PC-3 (cell line): ENCODE measurements at regions not wholly inside any gene's neighbourhood (a gene's known extent, or its start where the extent isn't known, plus 50 kb on each side); places are given as distances from the start of the nearest gene placed in this dataset.

Experiments used
- EZH2phosphoT487 ChIP-seq: fragments of 300-600 bp; sonication (generic); IDR thresholded peaks from 2 replicates; pipeline ENCODE4 v1.6.1; 2018; ENCODE audit warnings: mild to moderate bottlenecking, antibody characterized with exemption, low read length, borderline replicate concordance
- TF ChIP-seq, protein P1 (sequence below): fragments of 300-600 bp; sonication (generic); conservative IDR thresholded peaks from 2 replicates; pipeline ENCODE4 v1.5.1; 2017; ENCODE audit warnings: antibody characterized with exemption, low read depth, mild to moderate bottlenecking, low read length

DNA sequence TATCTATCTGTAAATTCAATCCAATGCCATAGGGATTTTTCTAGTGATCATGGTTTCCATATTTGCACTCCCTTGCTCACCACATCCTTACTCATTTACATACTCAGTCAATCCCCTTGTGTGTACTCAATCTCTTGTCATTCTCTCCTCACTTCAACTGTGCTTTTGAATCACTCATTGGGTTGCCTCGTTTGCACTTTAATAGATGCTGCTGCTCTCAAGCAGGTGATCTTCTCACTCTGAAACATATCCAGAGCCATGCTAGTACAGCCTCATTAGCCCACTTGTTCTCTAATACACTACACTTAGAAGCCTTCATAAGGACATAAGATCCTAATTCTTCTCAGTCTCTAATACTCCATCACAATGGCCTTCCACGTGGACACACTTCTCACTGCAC, 507.9 kb downstream of the TECRL start:
- no peak for TF ChIP-seq EZH2phosphoT487
- TF ChIP-seq, protein P1, sequence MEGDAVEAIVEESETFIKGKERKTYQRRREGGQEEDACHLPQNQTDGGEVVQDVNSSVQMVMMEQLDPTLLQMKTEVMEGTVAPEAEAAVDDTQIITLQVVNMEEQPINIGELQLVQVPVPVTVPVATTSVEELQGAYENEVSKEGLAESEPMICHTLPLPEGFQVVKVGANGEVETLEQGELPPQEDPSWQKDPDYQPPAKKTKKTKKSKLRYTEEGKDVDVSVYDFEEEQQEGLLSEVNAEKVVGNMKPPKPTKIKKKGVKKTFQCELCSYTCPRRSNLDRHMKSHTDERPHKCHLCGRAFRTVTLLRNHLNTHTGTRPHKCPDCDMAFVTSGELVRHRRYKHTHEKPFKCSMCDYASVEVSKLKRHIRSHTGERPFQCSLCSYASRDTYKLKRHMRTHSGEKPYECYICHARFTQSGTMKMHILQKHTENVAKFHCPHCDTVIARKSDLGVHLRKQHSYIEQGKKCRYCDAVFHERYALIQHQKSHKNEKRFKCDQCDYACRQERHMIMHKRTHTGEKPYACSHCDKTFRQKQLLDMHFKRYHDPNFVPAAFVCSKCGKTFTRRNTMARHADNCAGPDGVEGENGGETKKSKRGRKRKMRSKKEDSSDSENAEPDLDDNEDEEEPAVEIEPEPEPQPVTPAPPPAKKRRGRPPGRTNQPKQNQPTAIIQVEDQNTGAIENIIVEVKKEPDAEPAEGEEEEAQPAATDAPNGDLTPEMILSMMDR, result no peak
